Psoas muscle (tissue), 7 donors: ENCODE measurements at regions not wholly inside any gene's neighbourhood (a gene's known extent, or its start where the extent isn't known, plus 50 kb on each side); places are given as distances from the start of the nearest gene placed in this dataset.

Experiments used
- ATAC-seq, 4 donors: fragments of 200-7000 bp; cut with Tn5 transposase; one replicate each; pipeline ENCODE4 v1.9.1; 2020; ENCODE audit warnings: moderate library complexity in 3 of 4, mild to moderate bottlenecking in 2 of 4
- DNase-seq, 2 donors: peaks; one replicate each; pipeline ENCODE4 v3.0.0-alpha.2; 2020
- H3K27ac ChIP-seq: fragments of 200-600 bp; one replicate; pipeline ENCODE4 v1.8.0; 2022
- H3K27me3 ChIP-seq, 3 donors: fragments of 200-600 bp in 1 of 3; one replicate each; pipeline versions ENCODE4 v1.6.1 to v1.8.0; 2013 to 2022; ENCODE audit warnings: low read length in 2 of 3, mild to moderate bottlenecking in 2 of 3, moderate library complexity in 1 of 3; ENCODE audit not compliant: insufficient read depth in 3 of 3
- H3K36me3 ChIP-seq, 2 donors: fragments of 200-600 bp in 1 of 2; one replicate each; pipeline versions ENCODE4 v1.6.1 to v1.8.0; 2013 to 2022; ENCODE audit warnings: low read depth in 1 of 2, mild to moderate bottlenecking in 1 of 2, moderate library complexity in 1 of 2; ENCODE audit not compliant: insufficient read depth in 1 of 2
- H3K4me1 ChIP-seq: fragments of 200-600 bp; one replicate; pipeline ENCODE4 v1.8.0; 2022
- H3K4me3 ChIP-seq: fragments of 200-600 bp; one replicate; pipeline ENCODE4 v1.8.0; 2022; ENCODE audit warnings: mild to moderate bottlenecking
- H3K9me3 ChIP-seq: fragments of 200-600 bp; one replicate; pipeline ENCODE4 v1.8.0; 2022
- CTCF ChIP-seq: fragments of 200-600 bp; IDR thresholded peaks from one replicate; pipeline ENCODE4 v1.8.0; 2022; ENCODE audit warnings: antibody characterized with exemption
- WGBS, 3 donors: extraction: QIAGEN DNeasy Blood & Tissue Kit; methylation state at CpG; one replicate each; pipeline versions ENCODE4 v1.1.6 to v1.1.7; 2013; 5-methylcytosine and 5-hydroxymethylcytosine counted together
- intact Hi-C, 2 donors: fragments of 100-400 bp; cut with DNase I; formaldehyde crosslinking; loops; one replicate each; pipeline versions ENCODE4 v1.11.0 to v1.14.2; 2022
- donor health status: healthy with polysubstance abuse.
- donor health status: DM: no; HTN: no; CAD: no; lungs with moderate emphysema.
- donor health status: Bipolar disorder and iron deficiency.
- donor health status: healthy.
- donor health status: DM: yes; HTN: yes; CAD: no.
- donor health status: DM: no; HTN: no; CAD: no.
- donor health status: DM: yes; HTN: yes; CAD: no.

GRCh38 chr4:65193985-65194384, 476.3 kb downstream of the EPHA5 start:
- WGBS, 3 donors, result 41 to 54% (median 51%) methylated on average over 7 of the region's 7 CpGs
- Histone ChIP-seq H3K36me3 (no peaks in the 10 kb centered on the region), H3K27me3 (no peaks in the 10 kb centered on the region), H3K4me3 (no peak overlapping the region), H3K27ac (no peak overlapping the region), H3K4me1 (no peaks in the 10 kb centered on the region), H3K9me3 (peaks cover 3% of the 10 kb centered on the region)
- TF ChIP-seq CTCF, result no peak
- DNase-seq, result no peak
- peak in 1 of 4 donors; percentile 11 for ATAC-seq
- intact Hi-C loops, result no loop called here

- no peaks in the 10 kb centered on the region for H3K36me3 ChIP-seq
- intact Hi-C loops, result no loop called here
- H3K9me3 ChIP-seq, result peaks cover 3% of the 10 kb centered on the region
- WGBS, 3 donors, result 94 to 97% (median 94%) methylated on average over 2 of the region's 2 CpGs
- no peak overlapping the region for H3K4me3 ChIP-seq
- H3K4me1 ChIP-seq, result no peaks in the 10 kb centered on the region
- ATAC-seq, result no peak
- TF ChIP-seq CTCF, result no peak
- no peak overlapping the region for H3K27ac ChIP-seq
- no peaks in the 10 kb centered on the region for H3K27me3 ChIP-seq
- no peak for DNase-seq
These were observed 479.5 kb downstream of the EPHA5 start for GRCh38 chr4:65190780-65191179.

GRCh38 chr4:65175585-65175984, 494.7 kb downstream of the EPHA5 start:
- H3K36me3 ChIP-seq, result no peaks in the 10 kb centered on the region
- 73 to 84% (median 79%) methylated on average over 5 of the region's 5 CpGs for WGBS, 3 donors
- H3K9me3 ChIP-seq, result no peaks in the 10 kb centered on the region
- DNase-seq, result no peak
- H3K27me3 ChIP-seq, result no peaks in the 10 kb centered on the region
- no peak overlapping the region for H3K27ac ChIP-seq
- intact Hi-C loops, result no loop called here
- no peak for ATAC-seq
- TF ChIP-seq CTCF, result no peak
- H3K4me1 ChIP-seq, result no peaks in the 10 kb centered on the region
- H3K4me3 ChIP-seq, result no peak overlapping the region

DNA sequence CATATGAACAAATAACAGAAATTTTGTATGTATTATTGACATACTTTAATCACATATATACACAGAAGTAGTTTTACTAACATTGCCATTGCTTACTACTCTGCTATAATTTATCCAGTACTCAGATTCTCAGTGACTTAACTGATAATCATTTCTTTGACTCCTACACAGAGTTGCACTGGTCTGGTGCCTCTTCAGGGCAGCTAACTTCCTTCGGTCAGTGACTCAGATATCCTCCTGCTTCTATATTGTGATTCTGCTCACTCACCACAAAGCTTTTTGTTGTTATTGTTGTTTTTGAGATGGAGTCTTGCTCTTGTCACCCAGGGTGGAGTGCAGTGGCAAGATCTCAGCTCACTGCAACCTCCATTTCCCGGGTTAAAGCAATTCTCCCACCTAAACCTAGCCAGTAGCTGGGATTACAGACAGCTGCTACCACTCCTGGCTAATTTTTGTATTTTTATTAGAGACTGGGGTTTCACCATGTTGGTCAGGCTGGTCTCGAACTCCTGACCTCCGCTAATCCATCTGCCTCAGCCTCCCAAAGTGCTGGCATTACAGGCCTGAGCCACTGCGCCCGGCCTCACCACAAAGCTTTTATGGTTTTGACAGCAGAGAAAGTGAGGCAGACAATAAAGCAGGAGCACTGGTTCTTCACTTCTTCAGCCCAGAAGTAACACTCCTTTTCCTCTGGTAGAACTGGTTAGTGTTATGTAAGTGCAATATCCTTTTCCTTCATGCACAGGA, 499.3 kb downstream of the EPHA5 start:
- H3K4me3 ChIP-seq, result no peak overlapping the region

More for the DNA sequence above, 499.3 kb downstream of the EPHA5 start:
- 87 to 93% (median 89%) methylated on average over 6 of the region's 6 CpGs for WGBS, 3 donors
- H3K4me1 ChIP-seq, result no peaks in the 10 kb centered on the region
- intact Hi-C loops, result no loop called here
- no peak for ATAC-seq
- no peaks in the 10 kb centered on the region for H3K9me3 ChIP-seq
- no peak overlapping the region for H3K27ac ChIP-seq
- no peaks in the 10 kb centered on the region for H3K27me3 ChIP-seq
- DNase-seq, result no peak
- no peaks in the 10 kb centered on the region for H3K36me3 ChIP-seq
- TF ChIP-seq CTCF, result no peak
